Mesendoderm (in vitro differentiated cells): ENCODE measurements at regions not wholly inside any gene's neighbourhood (a gene's known extent, or its start where the extent isn't known, plus 50 kb on each side); places are given as distances from the start of the nearest gene placed in this dataset.

ENCODE experiments used
- DNase-seq: peaks from one replicate; pipeline ENCODE4 v3.0.0; 2013
- H2AK5ac ChIP-seq: 2 replicates; pipeline ENCODE4 v1.6.1; 2013; ENCODE audit warnings: low read length, inconsistent platforms
- H2BK120ac ChIP-seq: 2 replicates; pipeline ENCODE4 v1.6.1; 2013; ENCODE audit warnings: low read depth, mild to moderate bottlenecking, low read length, moderate library complexity, mixed read lengths
- H2BK15ac ChIP-seq: replicated peaks from 2 replicates; pipeline ENCODE4 v1.6.1; 2013; ENCODE audit warnings: low read depth, mild to moderate bottlenecking, moderate library complexity
- H2BK5ac ChIP-seq: 2 replicates; pipeline ENCODE4 v1.6.1; 2013; ENCODE audit warnings: low read length, inconsistent platforms
- H3K18ac ChIP-seq: 2 replicates; pipeline ENCODE4 v1.6.1; 2013; ENCODE audit warnings: mild to moderate bottlenecking, low read length, mixed read lengths
- H3K23ac ChIP-seq: one replicate; pipeline ENCODE4 v1.6.1; 2013; ENCODE audit warnings: low read length
- H3K27ac ChIP-seq: 2 replicates; pipeline ENCODE4 v1.5.1; 2013; ENCODE audit warnings: low read depth, mild to moderate bottlenecking, inconsistent platforms, low read length, moderate library complexity
- H3K27me3 ChIP-seq: 2 replicates; pipeline ENCODE4 v1.6.1; 2013; ENCODE audit warnings: low read length, control low read depth, mild to moderate bottlenecking, inconsistent platforms; ENCODE audit not compliant: insufficient read depth, poor library complexity
- H3K36me3 ChIP-seq: 2 replicates; pipeline ENCODE4 v1.6.1; 2013; ENCODE audit warnings: low read length, inconsistent platforms; ENCODE audit not compliant: control insufficient read depth, insufficient read depth
- H3K4ac ChIP-seq: one replicate; pipeline ENCODE4 v1.6.1; 2013; ENCODE audit warnings: low read depth, mild to moderate bottlenecking, low read length, moderate library complexity
- H3K4me1 ChIP-seq: 2 replicates; pipeline ENCODE4 v1.6.1; 2013; ENCODE audit warnings: low read depth, low read length, inconsistent platforms; ENCODE audit not compliant: control insufficient read depth
- H3K4me2 ChIP-seq: 2 replicates; pipeline ENCODE4 v1.6.1; 2013; ENCODE audit warnings: low read length
- H3K4me3 ChIP-seq: 2 replicates; pipeline ENCODE4 v1.5.1; 2013; ENCODE audit warnings: mild to moderate bottlenecking, low read length
- H3K56ac ChIP-seq: one replicate; pipeline ENCODE4 v1.6.1; 2013; ENCODE audit warnings: low read length
- H3K79me1 ChIP-seq: 2 replicates; pipeline ENCODE4 v1.6.1; 2013; ENCODE audit warnings: low read length, inconsistent platforms
- H3K79me2 ChIP-seq: 2 replicates; pipeline ENCODE4 v1.6.1; 2013; ENCODE audit warnings: mild to moderate bottlenecking, low read length; ENCODE audit not compliant: control insufficient read depth, insufficient read depth
- H3K9ac ChIP-seq: 2 replicates; pipeline ENCODE4 v1.6.1; 2013; ENCODE audit warnings: low read length, inconsistent platforms
- H4K5ac ChIP-seq: one replicate; pipeline ENCODE4 v1.6.1; 2013; ENCODE audit warnings: low read length
- H4K8ac ChIP-seq: one replicate; pipeline ENCODE4 v1.6.1; 2013; ENCODE audit warnings: low read depth, mild to moderate bottlenecking, control low read depth, low read length, moderate library complexity
- WGBS: extraction: QIAGEN DNeasy Blood & Tissue Kit; methylation state at CpG from one replicate; pipeline ENCODE4 v1.1.7; 2013; ENCODE audit warnings: low lambda C conversion rate, missing lambda C conversion rate; ENCODE audit not compliant: insufficient coverage; ENCODE audit errors: extremely low coverage; 5-methylcytosine and 5-hydroxymethylcytosine counted together

GRCh38 chr16:51867386-51868065 is 679.4 kb downstream of the TOX3 start:
- H4K5ac ChIP-seq = no peak overlapping the region
- H3K4me1 ChIP-seq = no peaks in the 10 kb centered on the region
- H3K27me3 ChIP-seq = no peaks in the 10 kb centered on the region
- H3K4me3 ChIP-seq = no peak overlapping the region
- no peak overlapping the region for H2BK120ac ChIP-seq
- H3K36me3 ChIP-seq = no peaks in the 10 kb centered on the region
- WGBS = no CpG with 5 or more reads among the region's 8 CpGs
- H3K79me1 ChIP-seq = no peaks in the 10 kb centered on the region
- no peak overlapping the region for H3K27ac ChIP-seq
- H3K18ac ChIP-seq = no peak overlapping the region
- H3K79me2 ChIP-seq = no peaks in the 10 kb centered on the region
- H3K23ac ChIP-seq = no peak overlapping the region
- no peak overlapping the region for H2BK15ac ChIP-seq
- H2AK5ac ChIP-seq = no peak overlapping the region
- H3K9ac ChIP-seq = no peak overlapping the region
- no peak overlapping the region for H3K4ac ChIP-seq
- H4K8ac ChIP-seq = no peak overlapping the region
- H3K56ac ChIP-seq = no peak overlapping the region
- no peak overlapping the region for H2BK5ac ChIP-seq
- H3K4me2 ChIP-seq = no peak overlapping the region
- no peak for DNase-seq

- Histone ChIP-seq H3K4me3 (no peak overlapping the region), H2AK5ac (no peak overlapping the region), H4K8ac (no peak overlapping the region), H3K18ac (no peak overlapping the region), H4K5ac (no peak overlapping the region), H2BK15ac (no peak overlapping the region), H3K23ac (no peak overlapping the region), H3K4me1 (no peaks in the 10 kb centered on the region), H3K36me3 (no peaks in the 10 kb centered on the region), H3K9ac (no peak overlapping the region), H3K27ac (no peak overlapping the region), H3K79me2 (no peaks in the 10 kb centered on the region), H3K79me1 (no peaks in the 10 kb centered on the region), H3K4ac (no peak overlapping the region), H3K56ac (no peak overlapping the region), H2BK120ac (no peak overlapping the region), H3K27me3 (no peaks in the 10 kb centered on the region), H3K4me2 (no peak overlapping the region), H2BK5ac (no peak overlapping the region)
- no peak for DNase-seq
- no CpG with 5 or more reads among the region's 1 CpG for WGBS
Observed at GRCh38 chr16:51864575-51864974, 682.4 kb downstream of the TOX3 start.

GRCh38 chr16:51854401-51854951 is 692.5 kb downstream of the TOX3 start:
- no peak overlapping the region for H3K27ac ChIP-seq
- H3K9ac ChIP-seq = no peak overlapping the region
- H2BK15ac ChIP-seq = no peak overlapping the region
- no peaks in the 10 kb centered on the region for H3K36me3 ChIP-seq
- H2BK120ac ChIP-seq = no peak overlapping the region
- H3K4me1 ChIP-seq = no peaks in the 10 kb centered on the region
- no peak overlapping the region for H2BK5ac ChIP-seq
- H3K4ac ChIP-seq = no peak overlapping the region
- H3K27me3 ChIP-seq = no peaks in the 10 kb centered on the region
- WGBS = no CpG with 5 or more reads among the region's 4 CpGs
- no peak overlapping the region for H3K23ac ChIP-seq
- H4K8ac ChIP-seq = no peak overlapping the region
- peak; percentile 64 for DNase-seq
- H3K4me3 ChIP-seq = no peak overlapping the region
- no peak overlapping the region for H3K56ac ChIP-seq
- H3K79me1 ChIP-seq = no peaks in the 10 kb centered on the region
- no peak overlapping the region for H3K4me2 ChIP-seq
- H3K79me2 ChIP-seq = no peaks in the 10 kb centered on the region
- no peak overlapping the region for H4K5ac ChIP-seq
- H3K18ac ChIP-seq = no peak overlapping the region
- H2AK5ac ChIP-seq = no peak overlapping the region

- Histone ChIP-seq H3K4me2 (no peak overlapping the region), H3K9ac (no peak overlapping the region), H3K36me3 (no peaks in the 10 kb centered on the region), H2BK120ac (no peak overlapping the region), H3K56ac (no peak overlapping the region), H3K4me1 (no peaks in the 10 kb centered on the region), H4K8ac (no peak overlapping the region), H3K79me2 (no peaks in the 10 kb centered on the region), H3K79me1 (no peaks in the 10 kb centered on the region), H2AK5ac (no peak overlapping the region), H2BK5ac (no peak overlapping the region), H3K18ac (no peak overlapping the region), H3K4ac (no peak overlapping the region), H3K23ac (no peak overlapping the region), H4K5ac (no peak overlapping the region), H3K27ac (no peak overlapping the region), H2BK15ac (no peak overlapping the region), H3K4me3 (no peak overlapping the region), H3K27me3 (no peaks in the 10 kb centered on the region)
- WGBS = no CpG with 5 or more reads among the region's 1 CpG
- no peak for DNase-seq
Observed at GRCh38 chr16:51853586-51853985, 693.4 kb downstream of the TOX3 start.

- no peak overlapping the region for H3K4me2 ChIP-seq
- no peak overlapping the region for H4K8ac ChIP-seq
- H3K27me3 ChIP-seq = no peaks in the 10 kb centered on the region
- WGBS = no CpG with 5 or more reads among the region's 1 CpG
- no peak overlapping the region for H3K18ac ChIP-seq
- no peak for DNase-seq
- H3K4me1 ChIP-seq = no peaks in the 10 kb centered on the region
- no peak overlapping the region for H3K4ac ChIP-seq
- no peak overlapping the region for H3K4me3 ChIP-seq
- H3K79me2 ChIP-seq = no peaks in the 10 kb centered on the region
- no peak overlapping the region for H2BK5ac ChIP-seq
- H3K79me1 ChIP-seq = no peaks in the 10 kb centered on the region
- H2BK15ac ChIP-seq = no peak overlapping the region
- H3K23ac ChIP-seq = no peak overlapping the region
- H4K5ac ChIP-seq = no peak overlapping the region
- H3K27ac ChIP-seq = no peak overlapping the region
- no peak overlapping the region for H3K56ac ChIP-seq
- no peak overlapping the region for H3K9ac ChIP-seq
- H2AK5ac ChIP-seq = no peak overlapping the region
- H3K36me3 ChIP-seq = no peaks in the 10 kb centered on the region
- no peak overlapping the region for H2BK120ac ChIP-seq
Observed at GRCh38 chr16:51852892-51853291, 694.1 kb downstream of the TOX3 start.

GRCh38 chr16:51851111-51851510 is 695.8 kb downstream of the TOX3 start:
- Histone ChIP-seq H3K27ac (no peak overlapping the region), H3K36me3 (no peaks in the 10 kb centered on the region), H3K4me1 (no peaks in the 10 kb centered on the region), H3K56ac (no peak overlapping the region), H4K8ac (no peak overlapping the region), H3K23ac (no peak overlapping the region), H2AK5ac (no peak overlapping the region), H3K27me3 (no peaks in the 10 kb centered on the region), H2BK120ac (no peak overlapping the region), H4K5ac (no peak overlapping the region), H2BK5ac (peak overlapping the region; percentile 9), H3K4me2 (no peak overlapping the region), H3K79me1 (no peaks in the 10 kb centered on the region), H3K9ac (no peak overlapping the region), H3K18ac (no peak overlapping the region), H3K4me3 (no peak overlapping the region), H3K79me2 (no peaks in the 10 kb centered on the region), H3K4ac (no peak overlapping the region), H2BK15ac (no peak overlapping the region)
- DNase-seq = no peak
- WGBS = no CpG with 5 or more reads among the region's 3 CpGs
